ENCODE measurements at regions not wholly inside any gene's neighbourhood (a gene's known extent, or its start where the extent isn't known, plus 50 kb on each side); places are given as distances from the start of the nearest gene placed in this dataset.

- no peak overlapping the region for H3K27ac ChIP-seq
- DNase-seq (ENCODE audit: low spot score), result no peak
- TF ChIP-seq CTCF (conservative IDR thresholded peaks at IDR 0.05; ENCODE audit: low read depth), result no peak
- ChIA-PET CTCF (no interaction called here), POLR2A (ENCODE audit: low non-redundant PET) (no interaction called here)
Observed at GRCh38 chr12:24198936-24199671, 249.6 kb upstream of the SOX5 start.

GRCh38 chr12:24198070-24198469, 248.6 kb upstream of the SOX5 start:
- DNase-seq (ENCODE audit: low spot score), result no peak
- CTCF ChIA-PET, result no interaction called here
- no peak overlapping the region for H3K27ac ChIP-seq
- POLR2A ChIA-PET (ENCODE audit: low non-redundant PET), result no interaction called here
- TF ChIP-seq CTCF (conservative IDR thresholded peaks at IDR 0.05; ENCODE audit: low read depth), result no peak

GRCh38 chr12:24197532-24197931, 248.1 kb upstream of the SOX5 start:
- DNase-seq (ENCODE audit: low spot score), result no peak

GRCh38 chr12:24195063-24195462, 245.6 kb upstream of the SOX5 start:
- ChIA-PET CTCF (no interaction called here), POLR2A (ENCODE audit: low non-redundant PET) (no interaction called here)
- TF ChIP-seq CTCF (conservative IDR thresholded peaks at IDR 0.05; ENCODE audit: low read depth), result no peak
- no peak overlapping the region for H3K27ac ChIP-seq
- no peak for DNase-seq (ENCODE audit: low spot score)

More at GRCh38 chr12:24197532-24197931, 248.1 kb upstream of the SOX5 start:
- no peak overlapping the region for H3K27ac ChIP-seq
- TF ChIP-seq CTCF (conservative IDR thresholded peaks at IDR 0.05; ENCODE audit: low read depth), result no peak
- POLR2A ChIA-PET (ENCODE audit: low non-redundant PET), result no interaction called here
- CTCF ChIA-PET, result no interaction called here

- ChIA-PET POLR2A (ENCODE audit: low non-redundant PET) (no interaction called here), CTCF (no interaction called here)
- no peak for TF ChIP-seq CTCF (conservative IDR thresholded peaks at IDR 0.05; ENCODE audit: low read depth)
- H3K27ac ChIP-seq, result no peak overlapping the region
- DNase-seq (ENCODE audit: low spot score), result no peak
Observed at GRCh38 chr12:24191117-24191516, 241.6 kb upstream of the SOX5 start.

GRCh38 chr12:24185782-24186181, 236.3 kb upstream of the SOX5 start:
- no peak for DNase-seq (ENCODE audit: low spot score)

More at GRCh38 chr12:24185782-24186181, 236.3 kb upstream of the SOX5 start:
- no peak for TF ChIP-seq CTCF (conservative IDR thresholded peaks at IDR 0.05; ENCODE audit: low read depth)
- POLR2A ChIA-PET (ENCODE audit: low non-redundant PET), result no interaction called here
- H3K27ac ChIP-seq, result no peak overlapping the region
- CTCF ChIA-PET, result no interaction called here
